ENCODE measurements at regions not wholly inside any gene's neighbourhood (a gene's known extent, or its start where the extent isn't known, plus 50 kb on each side); places are given as distances from the start of the nearest gene placed in this dataset.

DNA sequence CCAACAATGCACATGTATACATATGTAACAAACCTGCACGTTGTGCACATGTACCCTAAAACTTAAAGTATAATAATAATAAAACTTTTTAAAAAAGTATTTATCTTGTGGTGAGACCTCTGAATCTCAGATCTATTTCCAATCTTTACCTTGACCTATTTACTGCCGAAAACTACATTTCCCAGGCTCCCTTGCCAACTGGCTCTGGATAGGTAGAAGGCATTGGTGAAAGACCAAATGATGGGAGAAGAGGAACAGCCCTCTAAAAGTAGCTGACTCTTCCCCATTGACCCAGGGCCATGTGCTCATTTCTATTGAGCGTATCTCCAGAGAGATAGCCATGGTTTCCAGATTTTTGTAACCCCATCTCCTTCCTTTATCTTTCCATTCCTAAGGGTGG, 247.4 kb downstream of the GPAM start:
- BruUV-seq (replicated peaks): no TSS peak
- no peak for DNase-seq
- TF ChIP-seq, protein P1, sequence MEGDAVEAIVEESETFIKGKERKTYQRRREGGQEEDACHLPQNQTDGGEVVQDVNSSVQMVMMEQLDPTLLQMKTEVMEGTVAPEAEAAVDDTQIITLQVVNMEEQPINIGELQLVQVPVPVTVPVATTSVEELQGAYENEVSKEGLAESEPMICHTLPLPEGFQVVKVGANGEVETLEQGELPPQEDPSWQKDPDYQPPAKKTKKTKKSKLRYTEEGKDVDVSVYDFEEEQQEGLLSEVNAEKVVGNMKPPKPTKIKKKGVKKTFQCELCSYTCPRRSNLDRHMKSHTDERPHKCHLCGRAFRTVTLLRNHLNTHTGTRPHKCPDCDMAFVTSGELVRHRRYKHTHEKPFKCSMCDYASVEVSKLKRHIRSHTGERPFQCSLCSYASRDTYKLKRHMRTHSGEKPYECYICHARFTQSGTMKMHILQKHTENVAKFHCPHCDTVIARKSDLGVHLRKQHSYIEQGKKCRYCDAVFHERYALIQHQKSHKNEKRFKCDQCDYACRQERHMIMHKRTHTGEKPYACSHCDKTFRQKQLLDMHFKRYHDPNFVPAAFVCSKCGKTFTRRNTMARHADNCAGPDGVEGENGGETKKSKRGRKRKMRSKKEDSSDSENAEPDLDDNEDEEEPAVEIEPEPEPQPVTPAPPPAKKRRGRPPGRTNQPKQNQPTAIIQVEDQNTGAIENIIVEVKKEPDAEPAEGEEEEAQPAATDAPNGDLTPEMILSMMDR (IDR thresholded peaks at IDR 0.05; ENCODE audit: unreplicated experiment): no peak
- Mint-ChIP-seq H3K4me3 (ENCODE audit: low read depth, unreplicated experiment) (no peak overlapping the region), H3K9me3 (ENCODE audit: low read depth, unreplicated experiment) (no peaks in the 10 kb centered on the region), H3K4me1 (ENCODE audit: low read depth, unreplicated experiment) (no peaks in the 10 kb centered on the region), H3K36me3 (ENCODE audit: insufficient read depth, unreplicated experiment) (no peaks in the 10 kb centered on the region), H3K27ac (ENCODE audit: unreplicated experiment) (no peak overlapping the region), H3K27me3 (ENCODE audit: unreplicated experiment) (peaks cover 11% of the 10 kb centered on the region)
- intact Hi-C loops (cut with micrococcal nuclease; ENCODE audit: unreplicated experiment): no loop called here
- CTCF ChIA-PET: no interaction called here

DNA sequence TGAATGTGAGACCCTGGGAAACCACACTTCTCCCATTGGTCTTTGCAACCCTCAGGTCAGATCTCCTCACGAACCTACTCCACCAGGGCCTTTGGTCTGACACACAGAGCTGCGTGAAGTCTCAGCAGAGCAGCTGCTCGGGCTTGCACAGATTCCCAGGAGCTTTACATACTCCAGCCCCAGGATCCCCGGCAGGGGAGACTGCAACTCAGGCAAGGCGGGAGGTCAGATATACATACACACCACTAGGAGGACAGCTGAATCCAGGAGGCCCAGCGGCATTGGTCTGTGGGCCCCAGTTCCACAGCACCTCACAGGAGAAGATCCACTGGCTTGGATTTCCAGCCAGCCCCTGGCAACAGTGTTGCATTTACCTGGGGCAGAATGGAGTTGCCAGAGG, 239.2 kb downstream of the GPAM start:
- Mint-ChIP-seq H3K27me3 (ENCODE audit: unreplicated experiment) (peaks cover 51% of the 10 kb centered on the region), H3K9me3 (ENCODE audit: low read depth, unreplicated experiment) (no peaks in the 10 kb centered on the region), H3K36me3 (ENCODE audit: insufficient read depth, unreplicated experiment) (no peaks in the 10 kb centered on the region), H3K4me3 (ENCODE audit: low read depth, unreplicated experiment) (no peak overlapping the region), H3K4me1 (ENCODE audit: low read depth, unreplicated experiment) (no peaks in the 10 kb centered on the region), H3K27ac (ENCODE audit: unreplicated experiment) (no peak overlapping the region)
- no peak for DNase-seq
- intact Hi-C loops (cut with micrococcal nuclease; ENCODE audit: unreplicated experiment): no loop called here
- TF ChIP-seq, protein P1 (IDR thresholded peaks at IDR 0.05; ENCODE audit: unreplicated experiment): no peak
- BruUV-seq (replicated peaks): no TSS peak
- CTCF ChIA-PET: no interaction called here

GRCh38 chr10:111953949-111954348, 229.6 kb downstream of the GPAM start:
- intact Hi-C loops (cut with micrococcal nuclease; ENCODE audit: unreplicated experiment): no loop called here
- no peak overlapping the region for H3K27ac Mint-ChIP-seq (ENCODE audit: unreplicated experiment)
- peaks cover 4% of the 10 kb centered on the region for H3K36me3 Mint-ChIP-seq (ENCODE audit: insufficient read depth, unreplicated experiment)
- no TSS peak for BruUV-seq (replicated peaks)
- no peak for DNase-seq
- peaks cover 9% of the 10 kb centered on the region for H3K4me1 Mint-ChIP-seq (ENCODE audit: low read depth, unreplicated experiment)
- no peak overlapping the region for H3K4me3 Mint-ChIP-seq (ENCODE audit: low read depth, unreplicated experiment)
- CTCF ChIA-PET: interaction anchor here (0.7 kb wide), 1 partner anchor 1341 kb away, joined by 3 read pairs; no protein-coding TSS in a partner anchor
- TF ChIP-seq, protein P1 (IDR thresholded peaks at IDR 0.05; ENCODE audit: unreplicated experiment): no peak
- no peaks in the 10 kb centered on the region for H3K27me3 Mint-ChIP-seq (ENCODE audit: unreplicated experiment)
- no peaks in the 10 kb centered on the region for H3K9me3 Mint-ChIP-seq (ENCODE audit: low read depth, unreplicated experiment)

- intact Hi-C loops (cut with micrococcal nuclease; ENCODE audit: unreplicated experiment): no loop called here
- Mint-ChIP-seq H3K9me3 (ENCODE audit: low read depth, unreplicated experiment) (no peaks in the 10 kb centered on the region), H3K4me3 (ENCODE audit: low read depth, unreplicated experiment) (no peak overlapping the region), H3K36me3 (ENCODE audit: insufficient read depth, unreplicated experiment) (peaks cover 4% of the 10 kb centered on the region), H3K27ac (ENCODE audit: unreplicated experiment) (no peak overlapping the region), H3K27me3 (ENCODE audit: unreplicated experiment) (no peaks in the 10 kb centered on the region), H3K4me1 (ENCODE audit: low read depth, unreplicated experiment) (peaks cover 9% of the 10 kb centered on the region)
- BruUV-seq (replicated peaks): no TSS peak
- no peak for DNase-seq
- CTCF ChIA-PET: interaction anchor here (0.7 kb wide), 1 partner anchor 1341 kb away, joined by 3 read pairs; no protein-coding TSS in a partner anchor
- TF ChIP-seq, protein P1 (IDR thresholded peaks at IDR 0.05; ENCODE audit: unreplicated experiment): no peak
Observed at GRCh38 chr10:111954386-111954785, 229.2 kb downstream of the GPAM start.
